HepG2 (cell line): ENCODE measurements at regions not wholly inside any gene's neighbourhood (a gene's known extent, or its start where the extent isn't known, plus 50 kb on each side); places are given as distances from the start of the nearest gene placed in this dataset.

ENCODE experiments used
- ATAC-seq: fragments of 200-7000 bp; cut with Tn5 transposase; 3 replicates; pipeline ENCODE4 v1.9.1; 2020; ENCODE audit warnings: mild to moderate bottlenecking, moderate library complexity
- BruUV-seq: library from RNA; stranded (reverse); fragments of 400-500 nt; replicated peaks from 2 replicates; lab custom pipeline; 2021; lab: Mats Ljungman, UMichigan
- CTCF ChIA-PET: fragments of 300-600 bp; formaldehyde crosslinking; extraction: SDS; loops from one replicate; lab custom pipeline; 2021; ENCODE audit warnings: low total read pairs, inconsistent platforms, low intra/inter-chr PET ratio; lab: Yijun Ruan, JAX
- POLR2A ChIA-PET: fragments of 350-600 bp; sonication (Branson Sonifier 250); formaldehyde crosslinking; loops from one replicate; lab custom pipeline; 2020; ENCODE audit warnings: antibody characterized with exemption, inconsistent platforms; lab: Yijun Ruan, JAX
- DNase-seq: peaks from one replicate; pipeline ENCODE4 v3.0.0-alpha.2; 2015; ENCODE audit warnings: low spot score
- FAIRE-seq: peaks from 3 replicates; lab custom pipeline; 2011; peaks lifted over from hg19 to GRCh38; lab: Jason Lieb, UNC
- H2AFZ ChIP-seq: one replicate; pipeline ENCODE4 v1.6.1; 2011; ENCODE audit warnings: low read length, inconsistent platforms
- H3K27ac ChIP-seq: fragments of 300-600 bp; 3 replicates; pipeline ENCODE4 v1.8.0; 2011; ENCODE audit warnings: mixed run types, mild to moderate bottlenecking, mixed read lengths, low read length, inconsistent platforms; ENCODE audit not compliant: insufficient read depth; ENCODE audit errors: extremely low read length
- H3K27me3 ChIP-seq, 2 experiments: fragments of 200-600 bp in 1 of 2; 2 replicates in 1 of 2; 3 replicates in 1 of 2; pipeline versions ENCODE4 v1.6.0 to v1.8.0; 2011; ENCODE audit warnings: low read length in 2 of 2, mild to moderate bottlenecking in 2 of 2, moderate library complexity in 2 of 2, inconsistent platforms in 1 of 2; ENCODE audit not compliant: insufficient read depth in 2 of 2, control insufficient read depth in 1 of 2
- H3K36me3 ChIP-seq, 2 experiments: fragments of 200-600 bp in 1 of 2; replicated peaks in 1 of 2; 2 replicates in 1 of 2; 3 replicates in 1 of 2; pipeline versions ENCODE4 v1.5.1 to v1.8.0; 2011; ENCODE audit warnings: low read length in 2 of 2, inconsistent platforms in 1 of 2; ENCODE audit not compliant: insufficient read depth in 2 of 2, control insufficient read depth in 1 of 2
- H3K4me1 ChIP-seq: 2 replicates; pipeline ENCODE4 v1.5.1; 2012; ENCODE audit warnings: low read length, inconsistent platforms; ENCODE audit not compliant: insufficient read depth
- H3K4me2 ChIP-seq: 2 replicates; pipeline ENCODE4 v1.6.0; 2011; ENCODE audit warnings: low read depth, low read length, inconsistent platforms
- H3K4me3 ChIP-seq, 3 experiments: fragments of 200-600 bp in 1 of 3; sonication (generic), shearing (Covaris generic) in 1 of 3; replicated peaks in 1 of 3; 2 replicates each; pipeline ENCODE4 v1.5.1; 2011 to 2016; ENCODE audit warnings: low read length in 3 of 3, inconsistent platforms in 2 of 3, low read depth in 2 of 3, mild to moderate bottlenecking in 2 of 3, control low read depth in 1 of 3, mixed read lengths in 1 of 3; ENCODE audit not compliant: insufficient read depth in 1 of 3
- H3K79me2 ChIP-seq: one replicate; pipeline ENCODE4 v1.6.1; 2011; ENCODE audit warnings: low read length, inconsistent platforms; ENCODE audit not compliant: insufficient read depth
- H3K9ac ChIP-seq: 2 replicates; pipeline ENCODE4 v1.6.0; 2011; ENCODE audit warnings: mild to moderate bottlenecking, low read depth, low read length, inconsistent platforms; ENCODE audit not compliant: insufficient read depth
- H3K9me3 ChIP-seq: 2 replicates; pipeline ENCODE4 v1.5.1; 2012; ENCODE audit warnings: mild to moderate bottlenecking, low read length
- H4K20me1 ChIP-seq: 2 replicates; pipeline ENCODE4 v1.6.0; 2011; ENCODE audit warnings: inconsistent platforms, mild to moderate bottlenecking, low read length, moderate library complexity; ENCODE audit not compliant: insufficient read depth
- AGO2 ChIP-seq: fragments of 200-400 bp; formaldehyde crosslinking; optimal IDR thresholded peaks from 2 replicates; pipeline ENCODE3; 2017; ENCODE audit warnings: mild to moderate bottlenecking, low read depth, low read length, moderate library complexity
- FOXA3 ChIP-seq: IDR thresholded peaks from 2 replicates; pipeline ENCODE4 v1.6.1; 2016; ENCODE audit warnings: missing genetic modification reagents, missing compliant biosample characterization
- GATAD2A ChIP-seq: IDR thresholded peaks from 2 replicates; pipeline ENCODE4 v1.6.1; 2016
- KDM5B ChIP-seq: sonication (generic); formaldehyde crosslinking; IDR thresholded peaks from 2 replicates; pipeline ENCODE4 v1.4.0; 2020; ENCODE audit warnings: missing genetic modification reagents, mild to moderate bottlenecking, borderline replicate concordance
- NAIF1 ChIP-seq: sonication (generic); formaldehyde crosslinking; IDR thresholded peaks from 2 replicates; pipeline ENCODE4 v1.5.0; 2020; ENCODE audit warnings: mild to moderate bottlenecking, missing genetic modification reagents, borderline replicate concordance
- SOX5 ChIP-seq: IDR thresholded peaks from 2 replicates; pipeline ENCODE4 v1.6.1; 2016; ENCODE audit warnings: borderline replicate concordance
- STAG1 ChIP-seq: sonication (generic); formaldehyde crosslinking; IDR thresholded peaks from 2 replicates; pipeline ENCODE4 v1.4.0; 2020; ENCODE audit warnings: missing genetic modification reagents
- ZNF138 ChIP-seq: sonication (generic); formaldehyde crosslinking; IDR thresholded peaks from 2 replicates; pipeline ENCODE4 v1.5.0; 2020; ENCODE audit warnings: mild to moderate bottlenecking, low read depth, missing genetic modification reagents
- ZNF33B ChIP-seq: sonication (generic); formaldehyde crosslinking; IDR thresholded peaks from 2 replicates; pipeline ENCODE4 v1.5.1; 2020; ENCODE audit warnings: mild to moderate bottlenecking, missing genetic modification reagents
- ZNF503 ChIP-seq: sonication (generic); formaldehyde crosslinking; IDR thresholded peaks from 2 replicates; pipeline ENCODE4 v1.4.0; 2020; ENCODE audit warnings: missing genetic modification reagents
- ZNF652 ChIP-seq: IDR thresholded peaks from 2 replicates; pipeline ENCODE4 v1.6.1; 2016; ENCODE audit warnings: low read depth, borderline replicate concordance
- ZNF674 ChIP-seq: sonication (generic); formaldehyde crosslinking; IDR thresholded peaks from 2 replicates; pipeline ENCODE4 v1.5.0; 2020; ENCODE audit warnings: low read depth, mild to moderate bottlenecking, missing genetic modification reagents
- ZNF777 ChIP-seq: sonication (generic); formaldehyde crosslinking; IDR thresholded peaks from 2 replicates; pipeline ENCODE4 v1.4.0; 2020; ENCODE audit warnings: missing genetic modification reagents
- ZSCAN29 ChIP-seq: sonication (generic); formaldehyde crosslinking; conservative IDR thresholded peaks from 2 replicates; pipeline ENCODE4 v1.4.0; 2020; ENCODE audit warnings: mild to moderate bottlenecking, missing genetic modification reagents
- WGBS: methylation state at CpG from one replicate; pipeline ENCODE4 v1.1.6; 2017; ENCODE audit warnings: low lambda C conversion rate; 5-methylcytosine and 5-hydroxymethylcytosine counted together
- in situ Hi-C: cut with HindIII; loops from 2 replicates; pipeline ENCODE4 v1.10.0; 2017; ENCODE audit warnings: low pct_unique_long_range_greater_than_20kb; ENCODE audit not compliant: extremely low pct_ligation_motif_present
- intact Hi-C: fragments of 100-400 bp; cut with micrococcal nuclease; formaldehyde crosslinking; loops from one replicate; pipeline ENCODE4 v1.10.0; 2022; ENCODE audit not compliant: unreplicated experiment
- TF ChIP-seq, protein P1 (sequence below): sonication (generic); formaldehyde crosslinking; IDR thresholded peaks from 2 replicates; pipeline ENCODE4 v1.4.0; 2020; ENCODE audit warnings: mild to moderate bottlenecking, low read depth, missing genetic modification reagents
- TF ChIP-seq, protein P2 (sequence below): sonication (generic); formaldehyde crosslinking; IDR thresholded peaks from 2 replicates; pipeline ENCODE4 v1.4.0; 2020; ENCODE audit warnings: missing genetic modification reagents
- TF ChIP-seq, protein P3 (sequence below): sonication (generic); formaldehyde crosslinking; IDR thresholded peaks from 2 replicates; pipeline ENCODE4 v1.5.0; 2020; ENCODE audit warnings: mild to moderate bottlenecking, missing genetic modification reagents, moderate library complexity

DNA sequence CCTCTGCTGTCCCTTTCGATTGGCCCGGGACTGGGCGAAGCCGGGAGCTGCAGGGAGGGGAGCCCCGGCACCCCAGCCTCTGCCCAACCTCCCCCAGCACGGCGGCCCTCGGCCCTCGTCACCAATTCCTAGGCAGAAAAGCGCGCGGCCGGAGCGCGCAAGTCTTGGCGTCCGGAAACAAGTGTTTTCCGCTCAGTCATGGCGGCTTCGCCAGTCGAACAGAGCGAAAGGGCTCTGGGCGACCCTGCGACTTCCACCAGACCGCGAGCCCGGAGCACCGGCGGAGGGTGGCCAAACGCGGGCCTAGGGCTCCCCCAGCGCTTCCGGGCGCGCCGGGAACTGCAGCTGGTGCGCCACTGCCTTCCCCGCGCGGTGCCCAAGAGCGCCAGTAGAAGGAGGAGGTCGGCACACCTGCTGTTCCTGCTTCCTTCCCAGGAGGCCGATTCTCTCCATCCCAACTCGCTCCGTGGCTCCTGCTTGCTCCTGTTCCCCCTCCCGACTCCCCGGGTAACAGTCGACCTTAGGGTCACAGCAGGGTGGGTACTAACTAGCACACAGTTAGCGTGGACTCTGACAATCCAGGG, 729.9 kb downstream of the ZWINT start:
- BruUV-seq, result no TSS peak
- CTCF ChIA-PET, result no interaction called here
- H3K4me3 ChIP-seq, result no peak overlapping the region; a peak in 1 of 6 replicates
- TF ChIP-seq ZNF138, result no peak
- no peak for TF ChIP-seq SOX5
- no peak for TF ChIP-seq NAIF1 (CRISPR knock-in tag)
- TF ChIP-seq, protein P1, sequence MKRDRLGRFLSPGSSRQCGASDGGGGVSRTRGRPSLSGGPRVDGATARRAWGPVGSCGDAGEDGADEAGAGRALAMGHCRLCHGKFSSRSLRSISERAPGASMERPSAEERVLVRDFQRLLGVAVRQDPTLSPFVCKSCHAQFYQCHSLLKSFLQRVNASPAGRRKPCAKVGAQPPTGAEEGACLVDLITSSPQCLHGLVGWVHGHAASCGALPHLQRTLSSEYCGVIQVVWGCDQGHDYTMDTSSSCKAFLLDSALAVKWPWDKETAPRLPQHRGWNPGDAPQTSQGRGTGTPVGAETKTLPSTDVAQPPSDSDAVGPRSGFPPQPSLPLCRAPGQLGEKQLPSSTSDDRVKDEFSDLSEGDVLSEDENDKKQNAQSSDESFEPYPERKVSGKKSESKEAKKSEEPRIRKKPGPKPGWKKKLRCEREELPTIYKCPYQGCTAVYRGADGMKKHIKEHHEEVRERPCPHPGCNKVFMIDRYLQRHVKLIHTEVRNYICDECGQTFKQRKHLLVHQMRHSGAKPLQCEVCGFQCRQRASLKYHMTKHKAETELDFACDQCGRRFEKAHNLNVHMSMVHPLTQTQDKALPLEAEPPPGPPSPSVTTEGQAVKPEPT (CRISPR knock-in tag), result no peak
- TF ChIP-seq, protein P2, sequence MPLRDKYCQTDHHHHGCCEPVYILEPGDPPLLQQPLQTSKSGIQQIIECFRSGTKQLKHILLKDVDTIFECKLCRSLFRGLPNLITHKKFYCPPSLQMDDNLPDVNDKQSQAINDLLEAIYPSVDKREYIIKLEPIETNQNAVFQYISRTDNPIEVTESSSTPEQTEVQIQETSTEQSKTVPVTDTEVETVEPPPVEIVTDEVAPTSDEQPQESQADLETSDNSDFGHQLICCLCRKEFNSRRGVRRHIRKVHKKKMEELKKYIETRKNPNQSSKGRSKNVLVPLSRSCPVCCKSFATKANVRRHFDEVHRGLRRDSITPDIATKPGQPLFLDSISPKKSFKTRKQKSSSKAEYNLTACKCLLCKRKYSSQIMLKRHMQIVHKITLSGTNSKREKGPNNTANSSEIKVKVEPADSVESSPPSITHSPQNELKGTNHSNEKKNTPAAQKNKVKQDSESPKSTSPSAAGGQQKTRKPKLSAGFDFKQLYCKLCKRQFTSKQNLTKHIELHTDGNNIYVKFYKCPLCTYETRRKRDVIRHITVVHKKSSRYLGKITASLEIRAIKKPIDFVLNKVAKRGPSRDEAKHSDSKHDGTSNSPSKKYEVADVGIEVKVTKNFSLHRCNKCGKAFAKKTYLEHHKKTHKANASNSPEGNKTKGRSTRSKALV (CRISPR knock-in tag), result peak; percentile 35; the same call in 1 of the 2 replicates
- TF ChIP-seq ZNF503 (CRISPR knock-in tag), result no peak
- no peak for TF ChIP-seq ZNF33B (CRISPR knock-in tag)
- TF ChIP-seq, protein P3, sequence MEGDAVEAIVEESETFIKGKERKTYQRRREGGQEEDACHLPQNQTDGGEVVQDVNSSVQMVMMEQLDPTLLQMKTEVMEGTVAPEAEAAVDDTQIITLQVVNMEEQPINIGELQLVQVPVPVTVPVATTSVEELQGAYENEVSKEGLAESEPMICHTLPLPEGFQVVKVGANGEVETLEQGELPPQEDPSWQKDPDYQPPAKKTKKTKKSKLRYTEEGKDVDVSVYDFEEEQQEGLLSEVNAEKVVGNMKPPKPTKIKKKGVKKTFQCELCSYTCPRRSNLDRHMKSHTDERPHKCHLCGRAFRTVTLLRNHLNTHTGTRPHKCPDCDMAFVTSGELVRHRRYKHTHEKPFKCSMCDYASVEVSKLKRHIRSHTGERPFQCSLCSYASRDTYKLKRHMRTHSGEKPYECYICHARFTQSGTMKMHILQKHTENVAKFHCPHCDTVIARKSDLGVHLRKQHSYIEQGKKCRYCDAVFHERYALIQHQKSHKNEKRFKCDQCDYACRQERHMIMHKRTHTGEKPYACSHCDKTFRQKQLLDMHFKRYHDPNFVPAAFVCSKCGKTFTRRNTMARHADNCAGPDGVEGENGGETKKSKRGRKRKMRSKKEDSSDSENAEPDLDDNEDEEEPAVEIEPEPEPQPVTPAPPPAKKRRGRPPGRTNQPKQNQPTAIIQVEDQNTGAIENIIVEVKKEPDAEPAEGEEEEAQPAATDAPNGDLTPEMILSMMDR (CRISPR knock-in tag), result peak; percentile 67
- no peak for TF ChIP-seq ZSCAN29 (CRISPR knock-in tag)
- TF ChIP-seq AGO2, result no peak
- TF ChIP-seq ZNF652 (CRISPR knock-in tag), result no peak
- TF ChIP-seq GATAD2A (CRISPR knock-in tag), result no peak
- no peak for TF ChIP-seq ZNF777 (CRISPR knock-in tag)
- peak; percentile 55 for TF ChIP-seq STAG1
- no peak for TF ChIP-seq KDM5B
- TF ChIP-seq FOXA3 (CRISPR knock-in tag), result no peak
- TF ChIP-seq ZNF674, result no peak

More for the DNA sequence above, 729.9 kb downstream of the ZWINT start:
- H4K20me1 ChIP-seq, result no peaks in the 10 kb centered on the region
- H3K4me1 ChIP-seq, result no peaks in the 10 kb centered on the region
- no peak for DNase-seq
- in situ Hi-C loops (no loop called here), intact Hi-C loops (no loop called here)
- no peak for FAIRE-seq
- H3K79me2 ChIP-seq, result no peaks in the 10 kb centered on the region
- H3K36me3 ChIP-seq, result no peaks in the 10 kb centered on the region
- H3K9ac ChIP-seq, result no peak overlapping the region
- POLR2A ChIA-PET, result no interaction called here
- H3K9me3 ChIP-seq, result no peaks in the 10 kb centered on the region
- H3K4me2 ChIP-seq, result peak overlapping the region; percentile 36; the same call in 1 of the 2 replicates
- H3K27me3 ChIP-seq, result 0 out of 5 replicates have a peak, but pooled peaks cover 0 to 4% of the 10 kb centered on the region in 2 experiments
- ATAC-seq, result peak; percentile 98
- H3K27ac ChIP-seq, result no peak overlapping the region
- 17% methylated on average over 23 of the region's 49 CpGs for WGBS
- H2AFZ ChIP-seq, result no peak overlapping the region
